AG09309 (cell line): ENCODE measurements at regions not wholly inside any gene's neighbourhood (a gene's known extent, or its start where the extent isn't known, plus 50 kb on each side); places are given as distances from the start of the nearest gene placed in this dataset.
A peak's percentile ranks its signal among the peaks of the same experiment; 100 is the strongest.

Experiments used
- DNase-seq: peaks from one replicate; pipeline ENCODE4 v3.0.0-alpha.2; 2010; ENCODE audit warnings: low read depth
- H3K4me3 ChIP-seq: 2 replicates; pipeline ENCODE4 v1.5.1; 2011; ENCODE audit warnings: mild to moderate bottlenecking, low read depth, low read length, moderate library complexity; ENCODE audit not compliant: control insufficient read depth
- CTCF ChIP-seq: IDR thresholded peaks from 2 replicates; pipeline ENCODE4 v1.5.1; 2011; ENCODE audit warnings: mild to moderate bottlenecking, low read depth, low read length, inconsistent platforms; ENCODE audit not compliant: insufficient read depth, control insufficient read depth; ENCODE audit errors: missing control alignments

DNA sequence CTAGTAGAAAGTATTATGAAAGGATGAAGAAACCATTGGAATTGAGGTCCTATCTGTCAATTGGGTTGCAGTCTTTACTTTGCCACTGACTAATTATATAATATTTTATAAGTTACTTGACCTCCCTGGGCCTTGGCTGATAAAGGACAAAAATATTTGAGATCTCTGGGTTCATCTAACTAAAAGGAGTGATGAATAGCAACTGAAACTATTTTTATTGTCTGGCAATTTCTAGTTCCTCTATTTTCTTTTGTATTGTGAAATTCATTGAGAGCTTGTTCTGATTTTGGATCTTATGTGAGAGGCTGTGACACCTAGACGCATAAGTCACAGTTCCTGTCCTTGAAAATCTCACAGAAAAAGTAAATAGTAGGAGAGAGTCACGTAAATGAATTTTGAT is 415.7 kb upstream of the ATP2B1 start:
- no peak overlapping the region for H3K4me3 ChIP-seq
- peak; percentile 52 for DNase-seq

DNA sequence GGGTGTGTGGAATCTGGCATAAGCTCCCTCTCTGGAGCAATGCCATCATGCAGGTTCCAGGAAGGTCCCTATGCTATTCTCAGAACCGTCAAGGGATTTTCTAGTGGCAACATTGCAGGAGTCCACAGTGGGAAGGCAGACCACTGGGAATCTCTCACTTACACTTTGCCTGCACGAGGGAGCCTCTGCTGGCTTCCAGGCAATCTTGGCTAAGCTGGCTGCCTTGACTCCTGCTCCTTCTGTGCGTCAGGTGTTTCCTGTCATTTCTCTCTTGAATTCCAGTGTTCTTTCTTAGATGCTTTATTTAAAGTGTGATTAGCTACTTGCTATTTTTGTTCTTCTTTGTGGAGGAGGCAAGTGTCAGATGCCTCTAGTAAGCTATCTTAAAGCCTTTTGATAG is 414.0 kb upstream of the ATP2B1 start:
- DNase-seq: no peak

More for the DNA sequence above, 415.7 kb upstream of the ATP2B1 start:
- no peak for TF ChIP-seq CTCF

GRCh38 chr12:90120627-90121026 is 412.0 kb upstream of the ATP2B1 start:
- H3K4me3 ChIP-seq: no peak overlapping the region
- no peak for DNase-seq
- TF ChIP-seq CTCF: no peak

More for the DNA sequence above, 414.0 kb upstream of the ATP2B1 start:
- no peak for TF ChIP-seq CTCF
- H3K4me3 ChIP-seq: no peak overlapping the region

DNA sequence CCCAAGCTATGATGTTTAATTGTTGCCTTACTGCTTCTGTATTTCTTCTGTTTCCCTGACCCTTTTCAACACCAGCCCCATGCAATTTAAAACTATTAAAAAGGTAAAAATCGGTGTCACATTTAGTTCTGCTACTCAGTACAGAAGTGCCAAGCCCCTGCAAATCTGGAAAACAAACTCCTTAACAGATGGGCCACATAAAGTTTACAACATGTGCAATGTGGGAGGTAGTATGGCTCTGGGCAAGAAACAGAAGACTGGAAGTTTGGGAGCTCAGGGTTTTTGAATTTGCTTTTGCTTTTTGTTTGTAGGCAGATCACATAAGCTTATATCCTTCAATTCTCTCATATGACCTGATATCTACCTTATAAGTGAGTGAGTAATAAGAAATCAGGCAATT is 404.0 kb upstream of the ATP2B1 start:
- H3K4me3 ChIP-seq: no peak overlapping the region
- TF ChIP-seq CTCF: no peak
- no peak for DNase-seq

GRCh38 chr12:90111791-90112580 is 403.3 kb upstream of the ATP2B1 start:
- no peak overlapping the region for H3K4me3 ChIP-seq
- DNase-seq: no peak
- TF ChIP-seq CTCF: no peak

- no peak for DNase-seq
- TF ChIP-seq CTCF: no peak
- H3K4me3 ChIP-seq: no peak overlapping the region
These were observed 397.9 kb upstream of the ATP2B1 start for GRCh38 chr12:90106568-90106967.
